GM12892 (cell line): ENCODE measurements at regions not wholly inside any gene's neighbourhood (a gene's known extent, or its start where the extent isn't known, plus 50 kb on each side); places are given as distances from the start of the nearest gene placed in this dataset.

Experiments
- POLR2A ChIP-seq: IDR thresholded peaks from 2 replicates; pipeline ENCODE4 v1.6.1; 2011; ENCODE audit warnings: low read depth, low read length, control low read depth
- POLR2AphosphoS5 ChIP-seq: IDR thresholded peaks from 2 replicates; pipeline ENCODE4 v1.6.1; 2011; ENCODE audit warnings: low read depth, low read length, control low read depth

GRCh38 chr20:11675920-11676629, 241.6 kb upstream of the BTBD3 start:
- TF ChIP-seq POLR2A (no peak), POLR2AphosphoS5 (no peak)
